ENCODE measurements at regions not wholly inside any gene's neighbourhood (a gene's known extent, or its start where the extent isn't known, plus 50 kb on each side); places are given as distances from the start of the nearest gene placed in this dataset.
A peak's percentile ranks its signal among the peaks of the same experiment; 100 is the strongest.

DNA sequence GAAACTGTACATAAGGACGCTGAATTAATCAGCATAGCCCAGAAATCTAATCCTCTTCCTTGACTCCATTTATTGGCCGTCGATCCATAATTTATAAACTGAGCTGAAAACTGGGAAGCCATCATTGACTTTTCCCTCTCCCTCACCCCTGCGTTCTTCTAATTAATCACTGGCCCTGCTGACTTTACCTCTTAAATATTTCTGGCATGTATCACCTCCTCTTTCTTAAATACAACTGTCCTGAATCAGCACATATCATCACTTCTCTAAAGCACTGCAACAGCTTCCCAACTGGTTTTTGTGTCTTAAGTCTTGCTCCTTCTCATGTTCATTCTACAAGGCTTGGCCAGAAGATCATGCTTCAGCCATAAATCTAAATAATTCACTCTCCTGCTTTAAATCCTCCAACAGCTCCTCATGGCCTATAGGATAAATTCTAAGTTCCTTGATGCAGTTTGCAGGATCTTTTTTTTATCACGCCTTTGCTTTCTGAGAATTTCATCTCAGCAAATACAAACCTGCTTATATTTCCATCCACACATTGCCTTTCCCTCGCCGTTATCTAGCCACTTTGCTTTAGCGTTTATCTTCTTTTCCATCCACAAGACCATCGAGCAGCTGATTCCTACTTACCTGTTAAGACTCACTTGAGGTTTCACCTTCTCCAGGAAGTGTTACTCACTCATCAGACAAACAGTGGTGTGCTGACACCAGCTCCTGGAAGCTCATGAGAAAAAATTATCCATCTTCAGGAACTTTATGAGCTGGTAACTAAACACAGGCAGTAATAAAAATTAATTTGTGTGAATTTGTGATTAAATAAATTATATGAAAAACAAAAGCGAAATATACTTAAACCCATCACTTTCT is 295.6 kb upstream of the FLRT2 start:
- peak; percentile 56 for DNase-seq (ENCODE audit: low read depth)

DNA sequence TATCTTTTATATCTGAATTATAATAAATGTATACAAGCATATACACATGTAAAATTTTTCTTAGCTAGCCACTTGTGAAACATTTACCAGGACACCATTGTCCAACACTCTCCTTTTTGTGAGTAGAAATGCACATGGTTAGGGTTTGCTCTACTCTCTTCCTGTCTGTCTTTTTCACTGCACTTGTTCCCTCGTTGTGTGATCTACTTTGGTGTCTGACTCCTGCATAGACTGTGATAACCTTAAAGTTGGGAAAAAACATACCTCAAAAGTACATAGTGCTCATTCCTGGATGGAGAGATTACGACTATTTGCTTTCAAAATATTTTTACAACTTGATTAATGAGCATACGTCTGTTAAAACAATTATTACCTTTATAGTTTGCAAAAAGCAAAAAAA is 294.1 kb upstream of the FLRT2 start:
- no peak for DNase-seq (ENCODE audit: low read depth)

DNA sequence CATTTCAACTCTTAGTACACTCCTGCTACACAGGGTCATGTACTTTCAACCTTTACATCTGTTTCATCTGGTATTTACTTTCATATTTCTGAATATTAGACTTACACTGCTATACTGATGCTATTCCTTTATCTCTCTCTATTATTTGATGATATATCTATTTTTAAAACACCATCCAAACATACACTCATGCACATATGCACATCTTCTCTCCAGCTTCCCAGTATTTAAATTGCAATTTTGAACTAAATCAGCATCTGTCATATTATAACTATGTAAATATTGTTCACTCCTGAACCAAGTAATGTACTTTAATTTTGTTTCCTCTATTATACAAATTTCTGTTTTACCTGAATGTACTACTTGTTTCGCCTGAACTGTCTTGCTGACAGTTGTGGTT is 293.6 kb upstream of the FLRT2 start:
- no peak for DNase-seq (ENCODE audit: low read depth)

DNA sequence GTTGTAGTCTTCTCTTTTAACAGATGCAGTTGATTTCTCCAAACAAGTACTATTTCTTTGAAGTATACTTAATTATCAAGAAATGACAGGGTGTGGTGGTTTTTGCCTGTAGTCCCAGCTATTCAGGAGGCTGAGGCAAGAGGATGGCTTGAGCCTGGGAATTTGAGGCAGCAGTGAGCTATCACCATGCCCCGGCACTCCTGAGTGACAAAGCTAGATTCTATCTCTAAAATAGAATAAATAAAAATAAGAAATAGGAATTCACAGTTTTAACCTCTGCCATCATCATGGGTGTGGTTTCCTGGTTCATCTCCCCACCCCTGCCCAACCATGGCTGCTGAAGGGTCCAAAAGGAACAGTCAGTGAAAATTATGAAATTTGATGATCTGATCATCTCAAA is 290.2 kb upstream of the FLRT2 start:
- no peak for DNase-seq (ENCODE audit: low read depth)

DNA sequence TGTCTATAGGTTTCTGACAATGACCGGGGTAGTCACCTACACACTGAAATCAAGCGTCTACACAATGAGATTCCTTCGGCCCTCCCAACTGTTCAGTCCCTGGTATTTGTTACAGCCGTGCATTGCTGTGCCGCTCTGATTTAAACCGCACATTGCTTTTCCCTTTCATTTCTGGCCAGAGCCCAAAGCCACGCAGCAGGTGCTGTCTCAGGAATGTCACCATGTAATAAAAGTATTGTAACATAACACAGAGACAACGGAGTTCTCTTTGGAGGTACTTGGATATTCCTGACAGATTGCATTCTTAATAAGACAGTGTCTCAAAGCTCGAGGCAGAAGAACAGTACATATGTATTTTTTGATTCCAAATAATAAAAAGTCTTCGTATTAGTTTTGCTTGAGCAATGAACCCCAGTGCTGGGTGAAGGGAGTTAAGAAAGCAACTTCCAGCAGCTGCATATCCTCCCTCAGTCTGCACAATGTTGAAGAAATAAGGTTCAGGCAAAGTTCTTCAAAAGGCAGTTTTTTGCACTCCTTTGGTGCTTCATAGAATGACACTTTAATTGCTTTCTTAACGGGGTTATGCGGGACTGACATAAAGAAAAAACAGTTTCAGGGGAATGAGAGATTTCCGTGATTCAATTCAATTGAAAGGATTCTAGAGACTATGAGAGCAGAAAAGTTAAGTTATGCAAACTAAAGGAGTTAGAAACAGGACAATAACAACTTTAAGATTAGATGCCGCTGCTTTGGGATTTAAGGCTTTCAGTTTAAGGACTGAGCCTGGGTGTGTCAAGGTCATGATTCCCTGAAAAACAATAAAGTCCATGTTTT is 288.7 kb upstream of the FLRT2 start:
- no peak for DNase-seq (ENCODE audit: low read depth)

DNA sequence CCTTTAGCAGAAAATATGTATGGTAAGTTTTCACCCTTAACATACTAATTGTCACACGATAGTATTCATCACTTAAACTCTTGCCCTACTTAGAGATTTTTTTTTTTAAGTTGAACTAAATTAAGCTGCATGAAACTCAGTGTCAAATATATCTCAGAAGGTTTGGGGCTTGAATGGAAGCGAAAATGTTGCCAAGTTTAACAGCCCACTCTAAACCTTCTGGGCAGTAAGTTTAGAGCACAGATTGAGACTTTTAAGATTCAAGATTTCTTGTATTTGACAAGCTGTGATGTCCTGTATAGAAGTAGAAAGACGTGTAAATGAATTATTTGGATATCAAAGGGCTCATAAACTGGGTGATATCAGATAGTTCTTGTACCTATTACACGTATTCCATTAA is 287.3 kb upstream of the FLRT2 start:
- DNase-seq (ENCODE audit: low read depth): no peak

DNA sequence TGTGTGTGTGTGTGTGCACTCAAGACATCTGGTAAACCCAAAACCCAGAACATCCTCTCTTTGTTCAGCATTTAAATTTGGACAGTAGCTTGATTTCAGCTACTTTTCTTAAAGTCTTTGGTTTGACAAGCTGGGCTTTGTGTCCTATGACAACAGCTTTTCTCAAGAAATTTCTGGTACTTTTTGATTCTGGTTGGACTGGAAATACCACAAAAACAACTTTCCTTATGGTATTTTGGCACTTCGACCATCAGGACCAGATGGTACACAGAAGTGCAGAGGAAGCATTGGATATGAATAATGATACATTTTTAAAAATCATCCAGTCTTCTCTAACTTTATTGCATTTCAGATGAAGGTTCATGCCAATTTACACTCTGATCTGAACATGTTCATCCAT is 286.6 kb upstream of the FLRT2 start:
- DNase-seq (ENCODE audit: low read depth): no peak

DNA sequence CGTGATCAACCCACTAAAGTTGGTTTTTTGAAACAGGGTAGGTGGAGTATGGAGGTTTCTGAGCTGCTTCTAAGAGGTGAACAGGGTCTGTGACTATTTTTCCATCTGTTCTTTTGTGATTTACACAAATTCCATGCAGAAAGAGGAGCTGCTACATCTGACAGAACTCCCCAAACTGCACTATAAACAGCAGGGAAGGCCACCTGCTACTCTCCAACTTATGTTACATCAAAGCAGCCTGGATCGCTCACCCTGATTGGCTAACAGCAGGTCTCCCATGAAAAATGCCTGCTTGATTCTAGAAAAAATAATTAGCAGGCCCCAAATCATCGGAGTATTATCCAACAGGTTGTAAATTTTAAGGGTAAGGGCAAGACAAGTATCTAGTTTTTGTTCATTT is 282.9 kb upstream of the FLRT2 start:
- no peak for DNase-seq (ENCODE audit: low read depth)

DNA sequence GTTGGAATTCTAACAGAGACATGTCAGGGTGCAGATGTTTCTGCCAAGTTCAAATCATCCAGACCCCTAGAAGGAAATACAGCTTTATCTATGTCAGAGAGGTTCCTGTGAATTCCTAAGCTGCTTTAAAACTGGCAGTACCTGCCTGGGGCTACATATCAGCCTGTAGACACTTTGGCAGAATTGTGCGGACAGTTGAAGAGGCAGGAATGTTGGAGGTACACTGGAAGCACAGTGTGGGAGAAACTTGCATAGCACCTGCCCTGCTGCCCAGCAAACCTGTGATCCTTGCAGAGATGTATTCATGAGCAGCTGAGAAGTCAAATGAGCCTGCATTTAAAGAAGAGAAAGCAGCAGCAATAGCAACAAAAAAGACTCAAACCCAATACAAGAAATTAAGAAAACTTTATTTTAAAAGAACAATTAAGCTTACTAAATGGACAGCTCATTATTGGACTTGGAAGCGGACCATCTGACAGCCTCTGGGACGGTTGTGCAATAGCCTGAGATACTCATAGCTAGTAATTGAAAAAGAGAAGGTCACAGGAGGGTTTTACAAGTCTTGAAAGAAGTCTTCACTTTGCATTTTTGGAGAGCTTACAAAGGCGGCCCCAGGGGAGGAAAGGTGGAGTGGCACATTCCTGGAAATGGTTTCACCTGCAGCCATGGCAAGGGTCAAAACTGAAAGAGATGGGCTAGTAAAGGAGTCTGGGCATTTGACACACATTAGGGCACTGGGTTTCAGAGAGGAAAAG is 280.9 kb upstream of the FLRT2 start:
- DNase-seq (ENCODE audit: low read depth): no peak

DNA sequence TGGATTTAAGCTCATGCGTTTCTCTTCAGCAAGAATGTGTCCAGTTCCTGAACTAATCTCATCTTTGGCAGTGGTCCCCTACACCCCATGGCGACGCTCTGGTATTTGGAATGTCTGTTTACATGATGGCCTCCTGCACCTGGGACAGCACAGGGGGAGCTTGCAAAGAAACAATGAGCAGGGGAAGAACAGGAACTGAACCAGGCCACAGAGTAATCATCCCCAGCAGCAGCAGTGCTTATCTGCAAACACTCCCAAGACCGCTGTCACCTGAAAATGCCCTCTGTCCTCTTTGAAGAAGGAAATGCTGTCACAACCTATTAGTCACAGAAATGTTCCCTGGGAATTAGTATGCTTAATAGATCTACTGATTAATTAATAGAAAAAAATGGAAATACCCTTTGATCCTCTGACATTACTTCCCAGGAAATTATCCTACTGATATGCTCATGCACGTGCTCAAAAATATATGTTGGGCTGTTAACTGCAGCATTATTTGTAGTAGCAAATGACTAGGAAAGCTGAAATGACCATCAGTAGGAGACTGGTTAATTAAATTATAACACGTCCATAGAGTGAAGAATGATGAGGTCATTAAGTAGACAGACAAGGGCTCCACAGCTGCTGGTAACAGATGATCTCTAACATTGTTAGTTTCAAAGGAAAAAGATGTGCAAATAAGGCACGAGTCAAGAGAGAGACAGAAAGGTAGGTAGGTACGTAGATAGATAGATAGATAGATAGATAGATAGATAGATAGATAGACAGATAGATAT is 279.3 kb upstream of the FLRT2 start:
- no peak for DNase-seq (ENCODE audit: low read depth)

DNA sequence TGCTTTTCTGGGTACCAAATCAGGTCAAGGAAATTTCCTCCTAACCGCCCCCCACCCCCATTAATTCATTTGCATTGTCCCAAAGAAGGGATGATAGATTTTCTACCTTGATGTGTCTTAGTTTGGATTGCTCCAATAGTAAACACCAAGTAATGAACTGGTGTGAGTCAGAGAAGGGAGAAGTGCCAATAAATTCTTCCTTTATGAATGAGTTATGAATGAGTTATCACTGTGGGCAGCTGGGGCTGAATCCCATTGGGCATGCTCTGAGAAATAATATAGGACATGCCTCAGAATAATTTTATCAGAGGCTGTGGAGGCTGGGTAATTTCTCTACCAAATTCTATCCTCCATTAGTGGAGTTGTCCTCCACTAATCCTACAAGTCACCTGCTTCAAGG is 277.9 kb upstream of the FLRT2 start:
- DNase-seq (ENCODE audit: low read depth): peak; percentile 85

DNA sequence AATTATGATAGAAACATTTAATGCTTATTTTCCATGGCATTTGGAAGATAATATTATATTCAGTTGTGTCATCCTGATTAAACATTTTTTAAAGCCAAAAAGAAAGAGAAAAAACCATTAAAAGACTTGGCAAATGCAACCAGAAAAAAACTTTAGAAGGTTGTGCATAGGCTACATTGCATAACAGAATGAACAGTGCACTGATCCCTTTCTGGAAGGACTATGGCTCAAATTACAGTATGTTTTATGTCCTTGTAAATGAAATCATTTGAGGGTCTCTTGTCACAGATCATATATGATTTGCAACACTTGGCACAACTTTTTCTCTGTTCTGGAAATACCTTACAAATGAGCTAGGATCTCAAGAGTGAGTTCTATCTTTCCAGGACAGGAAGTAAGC is 275.2 kb upstream of the FLRT2 start:
- DNase-seq (ENCODE audit: low read depth): no peak

DNA sequence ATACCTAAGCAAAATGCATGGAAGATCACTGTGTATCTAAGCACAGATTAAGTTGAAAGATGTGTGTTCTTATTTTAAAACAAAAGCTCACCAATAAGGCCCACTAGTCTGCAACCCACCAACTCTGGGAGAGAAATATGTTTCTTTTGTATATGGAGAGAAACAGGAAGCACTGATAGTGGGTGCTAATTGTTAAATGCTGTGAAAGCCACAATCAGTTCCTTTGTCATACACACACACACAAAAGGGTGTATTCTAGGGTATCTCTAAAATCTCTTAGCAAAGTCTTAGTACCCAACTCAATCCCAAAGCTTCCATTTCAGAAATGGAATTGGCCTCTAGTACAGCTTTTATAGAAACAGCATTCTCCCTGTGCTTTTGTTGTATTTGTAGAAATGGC is 272.7 kb upstream of the FLRT2 start:
- DNase-seq (ENCODE audit: low read depth): no peak

DNA sequence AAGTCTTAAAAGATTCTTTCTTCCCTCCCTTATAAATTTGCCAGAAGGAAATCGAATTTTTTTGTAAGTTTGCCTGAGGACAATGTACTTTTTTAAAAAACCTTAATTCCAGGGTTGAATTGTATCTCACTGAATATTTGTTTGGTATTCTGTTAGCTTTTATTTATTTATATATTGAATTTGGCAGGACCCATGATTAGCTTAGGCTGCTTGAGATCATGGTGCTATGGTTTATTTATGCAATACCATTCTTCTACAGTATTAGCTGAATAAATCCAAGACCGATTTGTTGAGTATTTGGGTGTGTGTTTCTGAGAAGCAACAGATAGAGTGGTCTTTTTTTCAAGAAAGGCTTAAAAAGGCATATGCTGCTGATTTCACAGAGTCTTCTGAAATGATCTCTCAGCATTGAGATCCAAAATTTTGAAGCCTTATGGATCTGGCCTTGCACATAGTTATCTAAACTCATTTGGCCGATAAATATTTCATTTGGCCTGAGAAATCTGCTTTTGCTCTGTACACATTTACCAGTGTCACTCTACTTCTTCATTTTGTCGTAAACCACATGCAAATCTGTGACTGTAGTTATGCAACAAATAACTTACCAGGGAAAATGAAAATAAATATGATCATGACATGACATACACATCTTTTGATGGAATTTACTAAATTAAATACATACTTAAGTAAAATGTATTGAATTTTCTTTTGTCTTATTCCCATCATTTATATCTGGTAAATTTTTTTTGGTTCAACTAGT is 265.8 kb upstream of the FLRT2 start:
- DNase-seq (ENCODE audit: low read depth): no peak

DNA sequence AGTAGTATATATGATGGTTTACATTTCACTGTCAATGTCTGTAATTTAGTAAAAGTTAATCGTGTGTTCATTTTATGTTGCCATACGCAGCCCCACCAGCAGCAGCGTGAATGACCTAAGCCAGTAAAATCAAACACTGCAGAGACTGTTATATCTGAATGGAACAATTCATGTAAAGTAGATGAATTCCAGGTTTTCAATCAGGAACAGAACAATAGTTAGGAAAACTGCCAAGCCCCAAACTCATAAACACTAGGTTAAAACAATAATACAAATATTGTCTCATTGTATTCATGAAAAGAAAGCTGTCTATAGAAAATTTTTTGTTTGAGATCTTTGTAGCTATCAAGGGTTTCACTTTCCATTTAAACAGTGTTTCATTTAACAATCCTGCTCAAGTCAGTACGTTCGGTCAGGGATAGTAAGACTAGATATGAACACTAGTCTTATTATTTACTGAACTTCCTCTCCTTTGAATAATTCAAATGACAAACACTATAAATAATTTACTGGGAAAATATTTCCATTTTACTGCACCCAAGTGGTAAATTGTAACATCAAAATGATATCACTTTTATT is 256.8 kb upstream of the FLRT2 start:
- DNase-seq (ENCODE audit: low read depth): no peak

DNA sequence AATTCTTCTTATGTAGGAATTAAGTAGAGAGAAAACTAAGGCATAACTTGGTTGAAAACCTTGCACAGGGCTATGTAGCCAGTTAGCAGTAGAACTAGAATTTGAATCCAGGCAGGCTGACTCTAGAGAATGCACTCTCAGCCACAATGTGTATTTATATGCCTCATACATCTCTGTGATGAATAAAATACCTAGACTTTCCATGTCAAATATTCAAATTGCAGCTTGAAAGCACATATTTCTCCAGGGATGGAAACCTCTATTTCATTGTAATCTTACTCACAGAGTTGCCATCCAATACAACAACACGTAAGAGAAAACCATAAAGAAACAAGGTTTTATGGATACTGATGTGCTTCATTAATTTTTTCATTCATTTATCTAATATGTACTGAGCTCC is 256.0 kb upstream of the FLRT2 start:
- DNase-seq (ENCODE audit: low read depth): no peak

DNA sequence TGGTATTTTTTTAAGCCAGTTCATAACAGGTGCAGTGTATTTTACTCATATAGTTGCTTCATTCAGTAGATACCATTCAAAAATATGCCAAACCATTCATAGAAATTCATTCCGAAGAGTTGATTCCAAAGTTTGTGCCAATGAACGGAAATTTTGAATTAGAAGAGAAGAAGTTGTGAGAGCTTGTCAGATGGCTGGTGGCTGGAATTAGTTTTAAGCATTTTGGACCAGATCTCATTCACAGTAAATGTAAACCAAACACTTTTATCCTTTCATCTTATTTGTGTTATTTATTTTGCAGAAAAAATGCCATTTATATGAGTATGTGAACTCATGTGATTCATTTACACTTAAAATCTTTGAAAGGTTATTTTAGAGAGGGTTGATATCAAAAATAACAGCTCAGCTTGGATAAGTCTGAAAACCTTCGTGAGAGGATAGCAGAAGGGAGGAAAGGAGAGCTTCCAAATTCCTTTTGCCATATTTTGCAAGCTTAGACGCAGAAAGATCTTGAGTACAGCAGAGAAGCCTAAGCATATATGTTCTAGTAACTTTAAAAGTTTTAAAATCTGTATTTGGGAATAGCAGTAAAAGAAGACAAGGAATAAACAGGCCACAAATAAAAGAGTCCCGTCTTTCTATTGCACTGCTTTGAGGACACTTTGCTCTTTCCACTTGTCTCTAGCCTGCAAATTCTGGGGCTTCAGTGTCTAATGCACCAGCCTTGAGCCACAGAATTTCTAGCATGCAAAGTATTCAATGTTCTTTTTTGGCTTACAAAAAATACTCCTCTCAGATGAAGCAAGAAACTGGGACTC is 253.6 kb upstream of the FLRT2 start:
- DNase-seq (ENCODE audit: low read depth): no peak

DNA sequence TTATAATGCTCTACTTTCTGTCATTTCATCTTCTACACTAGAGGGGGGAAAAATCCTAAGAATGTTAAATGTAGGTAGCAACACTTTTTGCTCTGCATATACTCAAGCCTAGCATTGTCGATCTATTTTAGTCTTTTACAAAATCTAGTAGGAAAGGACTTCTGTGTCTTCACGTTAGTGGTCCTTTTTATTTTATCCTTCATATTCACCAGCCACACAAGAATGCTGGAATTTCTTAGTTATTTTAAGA is 253.0 kb upstream of the FLRT2 start:
- DNase-seq (ENCODE audit: low read depth): no peak

DNA sequence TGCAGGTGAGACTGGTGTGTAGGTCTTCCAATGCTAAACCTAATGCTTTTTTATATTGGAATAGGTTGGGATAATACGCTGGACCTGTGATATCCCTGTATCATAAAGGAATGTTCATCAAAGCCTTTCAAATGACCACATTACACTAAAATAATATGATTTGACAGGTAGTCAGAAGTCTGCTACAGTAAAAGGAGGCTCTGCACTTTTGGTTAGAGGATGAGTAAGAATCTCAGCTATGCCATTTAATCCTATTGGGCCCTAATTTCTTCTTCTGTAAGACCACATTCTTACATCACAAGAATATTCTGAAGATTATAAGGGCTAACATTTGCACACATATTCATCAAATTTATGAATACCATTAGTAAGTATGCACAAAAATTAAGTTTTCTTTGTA is 250.5 kb upstream of the FLRT2 start:
- no peak for DNase-seq (ENCODE audit: low read depth)

DNA sequence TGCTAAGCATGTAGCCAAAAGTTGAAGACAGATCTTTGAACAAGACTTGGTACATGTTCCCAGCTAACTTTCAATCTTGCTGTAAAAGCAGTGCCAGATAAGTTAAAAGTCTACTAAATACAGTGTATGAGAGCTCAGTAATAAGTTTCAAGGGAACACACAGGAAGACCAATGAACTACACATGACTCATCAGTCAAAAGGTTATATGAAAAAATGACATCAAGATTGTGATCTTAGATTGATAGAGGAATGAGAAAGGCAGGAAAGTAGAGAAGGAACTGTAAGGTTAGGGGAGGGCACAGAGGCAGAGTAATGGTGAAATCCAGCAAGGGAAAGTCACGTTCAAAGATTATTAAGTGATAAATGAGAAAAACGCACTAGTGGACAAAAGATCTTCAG is 249.9 kb upstream of the FLRT2 start:
- DNase-seq (ENCODE audit: low read depth): peak; percentile 22

All from HS-27A (cell line).